ENCODE measurements at regions not wholly inside any gene's neighbourhood (a gene's known extent, or its start where the extent isn't known, plus 50 kb on each side); places are given as distances from the start of the nearest gene placed in this dataset.

DNA sequence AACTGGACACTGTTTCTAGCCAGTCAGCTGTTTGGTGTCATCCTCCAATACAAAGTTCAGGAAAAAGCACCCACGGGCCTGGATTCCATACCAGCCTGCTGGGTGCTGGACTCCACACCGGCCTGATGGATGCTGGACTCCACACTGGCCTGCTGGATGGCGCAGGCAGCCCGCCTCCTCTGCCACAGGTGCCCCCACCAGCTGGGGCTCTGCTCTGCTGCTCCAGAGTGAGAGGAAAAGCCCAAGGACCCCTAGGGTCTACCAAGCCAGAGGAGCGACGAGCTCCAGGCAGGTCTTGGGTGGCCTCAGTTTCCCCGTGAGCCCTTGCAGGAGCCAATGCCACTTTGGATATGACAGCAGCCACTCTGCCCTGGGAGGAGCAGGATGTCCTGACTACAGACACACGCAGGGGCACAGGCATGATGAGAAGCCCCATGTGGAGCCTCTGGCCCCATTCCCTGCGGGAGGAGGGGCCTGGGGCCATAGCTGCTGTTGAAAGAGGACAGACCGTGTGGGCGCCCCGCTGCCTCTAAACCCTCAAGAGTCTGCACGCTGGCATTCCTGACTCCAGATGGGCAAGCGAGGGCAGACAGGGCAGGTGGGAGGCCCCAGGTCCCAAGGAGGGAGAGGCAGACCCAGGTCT is 141.6 kb downstream of the OLFM1 start:
- no peak overlapping the region for H3K9ac ChIP-seq (ENCODE audit: low read length)
- no peak overlapping the region for H4K91ac ChIP-seq (ENCODE audit: low read length)
- H3K18ac ChIP-seq (ENCODE audit: low read depth in 1 of 2, low read length in 2 of 2), result no peak overlapping the region
- no peak overlapping the region for H3K27ac ChIP-seq (ENCODE audit: low read length, poor library complexity, severe bottlenecking)
- no peak overlapping the region for H2BK120ac ChIP-seq (ENCODE audit: low read depth, low read length)
- H3K14ac ChIP-seq (ENCODE audit: low read length in 2 of 2), result no peak overlapping the region
- WGBS, result 84% methylated on average over 14 of the region's 14 CpGs
- no peak overlapping the region for H3K4me3 ChIP-seq (ENCODE audit: insufficient read depth in 1 of 2, low read depth in 1 of 2, low read length in 2 of 2)
- no peak overlapping the region for H3K4ac ChIP-seq (ENCODE audit: low read depth in 1 of 2, low read length in 2 of 2)
- no peak for DNase-seq
- H2AFZ ChIP-seq (ENCODE audit: low read depth, low read length), result no peak overlapping the region
- no peaks in the 10 kb centered on the region for H3K36me3 ChIP-seq (ENCODE audit: control insufficient read depth in 1 of 2, insufficient read depth in 2 of 2, low read depth in 1 of 2, low read length in 2 of 2)
- no peak overlapping the region for H2BK15ac ChIP-seq (ENCODE audit: low read depth, poor library complexity, severe bottlenecking)
- H2BK12ac ChIP-seq (ENCODE audit: low read length in 2 of 2), result no peak overlapping the region
- peaks cover 0 to 21% of the 10 kb centered on the region in 2 experiments for H3K27me3 ChIP-seq (ENCODE audit: control insufficient read depth in 1 of 2, insufficient read depth in 1 of 2, low read length in 2 of 2)
- H4K8ac ChIP-seq (ENCODE audit: low read length), result no peak overlapping the region
- no peak overlapping the region for H2BK5ac ChIP-seq (ENCODE audit: low read depth, low read length, poor library complexity, severe bottlenecking)
- no peaks in the 10 kb centered on the region for H3K79me1 ChIP-seq (replicated peaks; ENCODE audit: low read length, poor library complexity, severe bottlenecking)
- H2AK5ac ChIP-seq (ENCODE audit: low read length, severe bottlenecking), result no peak overlapping the region
- no peak overlapping the region for H3K23ac ChIP-seq (ENCODE audit: low read length in 2 of 2)
- H3K4me1 ChIP-seq (ENCODE audit: control insufficient read depth, insufficient read depth, low read depth, low read length), result no peaks in the 10 kb centered on the region
- peaks cover 1% of the 10 kb centered on the region for H3K9me3 ChIP-seq (ENCODE audit: control insufficient read depth, low read length)
- H3K4me2 ChIP-seq (ENCODE audit: low read length, poor library complexity, severe bottlenecking), result no peak overlapping the region

DNA sequence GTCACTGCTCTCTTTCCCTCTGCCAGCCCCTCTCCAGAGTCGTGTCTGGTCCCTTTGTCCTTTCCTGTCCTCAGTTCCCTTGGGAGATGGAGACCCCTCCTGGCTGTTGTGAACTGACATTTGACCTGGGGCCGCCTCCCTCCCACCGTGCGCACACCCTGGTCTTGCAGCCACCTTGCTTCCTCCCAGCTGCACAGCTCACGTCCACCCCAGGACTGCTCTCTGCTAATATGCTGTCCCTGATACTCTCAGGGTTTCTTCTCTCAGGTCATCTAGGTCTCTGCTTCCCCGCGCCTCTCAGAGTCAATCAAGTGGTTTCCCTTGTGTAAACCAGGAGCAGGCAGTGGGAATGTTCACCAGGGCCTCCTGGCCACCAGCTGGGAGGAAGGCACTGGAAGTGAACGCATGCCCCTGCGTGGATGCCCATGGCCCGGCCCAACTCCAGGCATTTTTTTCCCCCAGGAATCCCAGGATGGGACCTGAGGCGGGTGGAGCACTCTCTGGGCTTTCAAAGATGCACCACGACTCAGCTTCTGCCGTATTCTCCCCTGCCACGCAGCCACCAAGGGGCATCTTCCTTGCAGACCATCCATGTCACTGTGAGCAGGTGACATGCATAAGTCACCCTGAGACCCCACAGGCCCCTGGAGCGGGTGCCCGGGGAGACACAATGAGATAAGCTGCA is 142.4 kb downstream of the OLFM1 start:
- no peak overlapping the region for H3K18ac ChIP-seq (ENCODE audit: low read depth in 1 of 2, low read length in 2 of 2)
- DNase-seq, result no peak
- H2BK120ac ChIP-seq (ENCODE audit: low read depth, low read length), result no peak overlapping the region
- no peaks in the 10 kb centered on the region for H3K79me1 ChIP-seq (replicated peaks; ENCODE audit: low read length, poor library complexity, severe bottlenecking)
- H3K36me3 ChIP-seq (ENCODE audit: control insufficient read depth in 1 of 2, insufficient read depth in 2 of 2, low read depth in 1 of 2, low read length in 2 of 2), result no peaks in the 10 kb centered on the region
- H4K8ac ChIP-seq (ENCODE audit: low read length), result no peak overlapping the region
- H3K27ac ChIP-seq (ENCODE audit: low read length, poor library complexity, severe bottlenecking), result no peak overlapping the region
- no peak overlapping the region for H3K4me3 ChIP-seq (ENCODE audit: insufficient read depth in 1 of 2, low read depth in 1 of 2, low read length in 2 of 2)
- no peak overlapping the region for H3K4me2 ChIP-seq (ENCODE audit: low read length, poor library complexity, severe bottlenecking)
- H4K91ac ChIP-seq (ENCODE audit: low read length), result no peak overlapping the region
- H2BK5ac ChIP-seq (ENCODE audit: low read depth, low read length, poor library complexity, severe bottlenecking), result no peak overlapping the region
- H2BK15ac ChIP-seq (ENCODE audit: low read depth, poor library complexity, severe bottlenecking), result no peak overlapping the region
- H3K23ac ChIP-seq (ENCODE audit: low read length in 2 of 2), result no peak overlapping the region
- no peak overlapping the region for H2BK12ac ChIP-seq (ENCODE audit: low read length in 2 of 2)
- H3K27me3 ChIP-seq (ENCODE audit: control insufficient read depth in 1 of 2, insufficient read depth in 1 of 2, low read length in 2 of 2), result peaks cover 0 to 21% of the 10 kb centered on the region in 2 experiments
- H3K14ac ChIP-seq (ENCODE audit: low read length in 2 of 2), result no peak overlapping the region
- H2AFZ ChIP-seq (ENCODE audit: low read depth, low read length), result no peak overlapping the region
- no peak overlapping the region for H3K9ac ChIP-seq (ENCODE audit: low read length)
- H3K4ac ChIP-seq (ENCODE audit: low read depth in 1 of 2, low read length in 2 of 2), result no peak overlapping the region
- peaks cover 5% of the 10 kb centered on the region for H3K9me3 ChIP-seq (ENCODE audit: control insufficient read depth, low read length)
- no peaks in the 10 kb centered on the region for H3K4me1 ChIP-seq (ENCODE audit: control insufficient read depth, insufficient read depth, low read depth, low read length)
- H2AK5ac ChIP-seq (ENCODE audit: low read length, severe bottlenecking), result no peak overlapping the region
- WGBS, result 82% methylated on average over 16 of the region's 16 CpGs

DNA sequence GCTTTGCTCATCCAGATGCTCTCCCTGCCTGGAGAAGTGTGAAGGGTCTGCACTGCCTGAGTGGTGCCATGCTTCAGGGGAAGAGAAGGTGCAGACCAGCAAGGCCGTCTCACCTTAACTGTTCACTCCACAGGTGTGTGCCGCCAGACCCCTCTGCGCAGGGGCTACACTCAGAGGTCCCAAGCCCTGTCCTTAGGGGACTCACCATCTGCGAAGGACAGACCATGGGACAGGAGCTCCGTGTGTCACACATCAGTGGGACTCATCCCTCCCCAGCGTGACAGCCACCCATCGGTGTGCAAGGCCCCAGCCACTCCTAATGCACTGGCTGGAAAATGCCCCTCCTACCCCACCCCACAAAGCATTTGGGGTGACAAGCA is 142.9 kb downstream of the OLFM1 start:
- H3K14ac ChIP-seq (ENCODE audit: low read length in 2 of 2), result no peak overlapping the region
- H2AK5ac ChIP-seq (ENCODE audit: low read length, severe bottlenecking), result no peak overlapping the region
- H3K9me3 ChIP-seq (ENCODE audit: control insufficient read depth, low read length), result peaks cover 5% of the 10 kb centered on the region
- H3K4me2 ChIP-seq (ENCODE audit: low read length, poor library complexity, severe bottlenecking), result no peak overlapping the region
- H3K4me1 ChIP-seq (ENCODE audit: control insufficient read depth, insufficient read depth, low read depth, low read length), result no peaks in the 10 kb centered on the region
- WGBS, result 85% methylated on average over 7 of the region's 7 CpGs
- no peaks in the 10 kb centered on the region for H3K36me3 ChIP-seq (ENCODE audit: control insufficient read depth in 1 of 2, insufficient read depth in 2 of 2, low read depth in 1 of 2, low read length in 2 of 2)
- H3K18ac ChIP-seq (ENCODE audit: low read depth in 1 of 2, low read length in 2 of 2), result no peak overlapping the region
- H2BK5ac ChIP-seq (ENCODE audit: low read depth, low read length, poor library complexity, severe bottlenecking), result no peak overlapping the region
- no peak for DNase-seq
- H2BK15ac ChIP-seq (ENCODE audit: low read depth, poor library complexity, severe bottlenecking), result no peak overlapping the region
- no peak overlapping the region for H3K27ac ChIP-seq (ENCODE audit: low read length, poor library complexity, severe bottlenecking)
- H3K4ac ChIP-seq (ENCODE audit: low read depth in 1 of 2, low read length in 2 of 2), result no peak overlapping the region
- no peak overlapping the region for H2BK120ac ChIP-seq (ENCODE audit: low read depth, low read length)
- H3K9ac ChIP-seq (ENCODE audit: low read length), result no peak overlapping the region
- peaks cover 0 to 21% of the 10 kb centered on the region in 2 experiments for H3K27me3 ChIP-seq (ENCODE audit: control insufficient read depth in 1 of 2, insufficient read depth in 1 of 2, low read length in 2 of 2)
- no peak overlapping the region for H3K23ac ChIP-seq (ENCODE audit: low read length in 2 of 2)
- no peak overlapping the region for H2BK12ac ChIP-seq (ENCODE audit: low read length in 2 of 2)
- H3K79me1 ChIP-seq (replicated peaks; ENCODE audit: low read length, poor library complexity, severe bottlenecking), result no peaks in the 10 kb centered on the region
- H2AFZ ChIP-seq (ENCODE audit: low read depth, low read length), result no peak overlapping the region
- no peak overlapping the region for H3K4me3 ChIP-seq (ENCODE audit: insufficient read depth in 1 of 2, low read depth in 1 of 2, low read length in 2 of 2)
- H4K8ac ChIP-seq (ENCODE audit: low read length), result no peak overlapping the region
- no peak overlapping the region for H4K91ac ChIP-seq (ENCODE audit: low read length)

DNA sequence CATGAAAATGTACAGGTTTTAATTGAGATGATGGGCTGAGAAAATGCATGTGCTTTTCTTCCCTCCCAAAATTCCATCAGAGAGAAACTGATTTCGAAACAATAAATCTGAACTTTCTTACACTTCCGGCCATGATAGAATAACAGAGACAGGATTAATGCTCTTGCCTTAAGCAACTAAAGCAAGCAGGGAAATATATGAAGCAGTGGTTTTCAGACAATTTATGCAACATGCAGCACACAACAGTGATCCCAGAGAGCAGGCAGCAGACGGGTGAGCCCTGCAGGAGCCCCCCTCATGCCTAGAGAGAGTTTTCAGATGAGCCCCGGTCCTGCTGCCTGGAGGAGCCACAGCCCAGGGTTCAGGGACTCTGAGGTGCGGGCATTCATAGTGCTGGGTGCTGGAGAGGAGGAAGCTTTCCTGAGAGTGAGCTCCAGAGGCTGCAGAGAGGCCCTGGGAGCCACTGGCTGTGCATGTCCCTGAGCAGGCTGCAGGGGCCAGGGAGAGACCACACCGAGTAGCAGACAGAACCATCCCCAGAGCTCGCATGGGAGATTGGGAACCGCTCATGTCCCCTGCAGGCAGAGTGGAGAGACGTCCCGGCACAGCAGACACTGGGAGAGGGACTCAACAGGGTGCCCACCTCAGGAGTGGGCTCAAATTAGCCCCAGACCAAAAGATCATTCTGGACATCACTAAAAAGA is 143.5 kb downstream of the OLFM1 start:
- Histone ChIP-seq H3K27me3 (ENCODE audit: control insufficient read depth in 1 of 2, insufficient read depth in 1 of 2, low read length in 2 of 2) (peaks cover 0 to 21% of the 10 kb centered on the region in 2 experiments), H3K4me3 (ENCODE audit: insufficient read depth in 1 of 2, low read depth in 1 of 2, low read length in 2 of 2) (no peak overlapping the region)

More for the DNA sequence above, 143.5 kb downstream of the OLFM1 start:
- peaks cover 5% of the 10 kb centered on the region for H3K9me3 ChIP-seq (ENCODE audit: control insufficient read depth, low read length)
- no peak overlapping the region for H2AK5ac ChIP-seq (ENCODE audit: low read length, severe bottlenecking)
- WGBS, result 57% methylated on average over 10 of the region's 10 CpGs
- no peak overlapping the region for H2BK120ac ChIP-seq (ENCODE audit: low read depth, low read length)
- no peak overlapping the region for H3K23ac ChIP-seq (ENCODE audit: low read length in 2 of 2)
- H3K14ac ChIP-seq (ENCODE audit: low read length in 2 of 2), result no peak overlapping the region
- no peak overlapping the region for H2BK15ac ChIP-seq (ENCODE audit: low read depth, poor library complexity, severe bottlenecking)
- no peak overlapping the region for H2AFZ ChIP-seq (ENCODE audit: low read depth, low read length)
- H4K91ac ChIP-seq (ENCODE audit: low read length), result no peak overlapping the region
- no peak overlapping the region for H2BK12ac ChIP-seq (ENCODE audit: low read length in 2 of 2)
- H3K27ac ChIP-seq (ENCODE audit: low read length, poor library complexity, severe bottlenecking), result no peak overlapping the region
- H2BK5ac ChIP-seq (ENCODE audit: low read depth, low read length, poor library complexity, severe bottlenecking), result no peak overlapping the region
- H3K4me1 ChIP-seq (ENCODE audit: control insufficient read depth, insufficient read depth, low read depth, low read length), result no peaks in the 10 kb centered on the region
- H4K8ac ChIP-seq (ENCODE audit: low read length), result no peak overlapping the region
- no peak overlapping the region for H3K18ac ChIP-seq (ENCODE audit: low read depth in 1 of 2, low read length in 2 of 2)
- no peak overlapping the region for H3K4ac ChIP-seq (ENCODE audit: low read depth in 1 of 2, low read length in 2 of 2)
- no peaks in the 10 kb centered on the region for H3K79me1 ChIP-seq (replicated peaks; ENCODE audit: low read length, poor library complexity, severe bottlenecking)
- no peaks in the 10 kb centered on the region for H3K36me3 ChIP-seq (ENCODE audit: control insufficient read depth in 1 of 2, insufficient read depth in 2 of 2, low read depth in 1 of 2, low read length in 2 of 2)
- DNase-seq, result no peak
- no peak overlapping the region for H3K4me2 ChIP-seq (ENCODE audit: low read length, poor library complexity, severe bottlenecking)
- no peak overlapping the region for H3K9ac ChIP-seq (ENCODE audit: low read length)

Measured in mesenchymal stem cell (in vitro differentiated cells and primary cell).